Liver (tissue), 8 donors: ENCODE measurements at regions not wholly inside any gene's neighbourhood (a gene's known extent, or its start where the extent isn't known, plus 50 kb on each side); places are given as distances from the start of the nearest gene placed in this dataset.

Source experiments
- DNase-seq: peaks from one replicate; pipeline ENCODE4 v3.0.0-alpha.2; 2017; ENCODE audit warnings: low spot score
- H3K27ac ChIP-seq, 2 donors: one replicate each; pipeline ENCODE4 v1.7.0; 2013; ENCODE audit warnings: inconsistent platforms in 2 of 2, low read length in 2 of 2, control low read depth in 1 of 2, low read depth in 1 of 2, mild to moderate bottlenecking in 1 of 2
- H3K27me3 ChIP-seq, 4 donors: one replicate each; pipeline versions ENCODE4 v1.6.1 to v1.7.0; 2013; ENCODE audit warnings: low read length in 3 of 4, inconsistent platforms in 1 of 4, mild to moderate bottlenecking in 1 of 4, moderate library complexity in 1 of 4; ENCODE audit not compliant: control insufficient read depth in 4 of 4, insufficient read depth in 4 of 4
- H3K36me3 ChIP-seq, 4 donors: one replicate each; pipeline versions ENCODE4 v1.6.1 to v1.7.0; 2013; ENCODE audit warnings: low read length in 3 of 4, mild to moderate bottlenecking in 3 of 4, low read depth in 1 of 4, moderate library complexity in 1 of 4; ENCODE audit not compliant: control insufficient read depth in 4 of 4, insufficient read depth in 3 of 4
- H3K4me1 ChIP-seq, 4 donors: one replicate each; pipeline versions ENCODE4 v1.6.1 to v1.7.0; 2013; ENCODE audit warnings: low read length in 3 of 4, mild to moderate bottlenecking in 3 of 4, moderate library complexity in 1 of 4; ENCODE audit not compliant: control insufficient read depth in 4 of 4, insufficient read depth in 4 of 4
- H3K4me3 ChIP-seq, 3 donors: one replicate each; pipeline versions ENCODE4 v1.6.1 to v1.7.0; 2013; ENCODE audit warnings: low read length in 3 of 3, control low read depth in 1 of 3, low read depth in 1 of 3, mild to moderate bottlenecking in 1 of 3
- H3K9ac ChIP-seq, 2 donors: one replicate each; pipeline ENCODE4 v1.7.0; 2013; ENCODE audit warnings: low read length in 2 of 2, mild to moderate bottlenecking in 2 of 2, moderate library complexity in 2 of 2, control low read depth in 1 of 2, low read depth in 1 of 2
- H3K9me3 ChIP-seq, 4 donors: one replicate each; pipeline versions ENCODE4 v1.6.1 to v1.7.0; 2013; ENCODE audit warnings: low read length in 3 of 4; ENCODE audit not compliant: control insufficient read depth in 4 of 4
- CTCF ChIP-seq: fragments of 150-350 bp; IDR thresholded peaks from 2 replicates; pipeline ENCODE4 v1.5.1; 2017; ENCODE audit warnings: improper control_type of control experiment, low read depth, low read length; ENCODE audit not compliant: missing input control
- EGR1 ChIP-seq, 2 donors: IDR thresholded peaks; 2 replicates each; pipeline ENCODE4 v1.6.1; 2016 to 2018; ENCODE audit warnings: antibody characterized with exemption in 2 of 2, low read depth in 2 of 2
- FOXA1 ChIP-seq: IDR thresholded peaks from 2 replicates; pipeline ENCODE4 v1.6.1; 2016; ENCODE audit warnings: antibody characterized with exemption
- FOXA2 ChIP-seq: IDR thresholded peaks from 2 replicates; pipeline ENCODE4 v1.6.1; 2016; ENCODE audit warnings: antibody characterized with exemption
- GABPA ChIP-seq, 2 donors: IDR thresholded peaks in 1 of 2; conservative IDR thresholded peaks in 1 of 2; 2 replicates each; pipeline ENCODE4 v1.6.1; 2016; ENCODE audit warnings: antibody characterized with exemption in 2 of 2, mild to moderate bottlenecking in 1 of 2, moderate library complexity in 1 of 2
- HNF4A ChIP-seq, 2 donors: conservative IDR thresholded peaks; 2 replicates each; pipeline ENCODE4 v1.6.1; 2016; ENCODE audit warnings: antibody characterized with exemption in 2 of 2, mild to moderate bottlenecking in 2 of 2
- HNF4G ChIP-seq: IDR thresholded peaks from 2 replicates; pipeline ENCODE4 v1.6.1; 2016; ENCODE audit warnings: antibody characterized with exemption
- JUND ChIP-seq, 2 donors: IDR thresholded peaks; 2 replicates each; pipeline ENCODE4 v1.6.1; 2016; ENCODE audit warnings: antibody characterized with exemption in 2 of 2
- MAX ChIP-seq: IDR thresholded peaks from 2 replicates; pipeline ENCODE4 v1.6.1; 2016; ENCODE audit warnings: antibody characterized with exemption
- NR2F2 ChIP-seq: IDR thresholded peaks from 2 replicates; pipeline ENCODE4 v1.6.1; 2016; ENCODE audit warnings: antibody characterized with exemption
- RAD21 ChIP-seq, 2 donors: IDR thresholded peaks; 2 replicates each; pipeline ENCODE4 v1.6.1; 2016; ENCODE audit warnings: antibody characterized with exemption in 2 of 2, mild to moderate bottlenecking in 2 of 2
- REST ChIP-seq: IDR thresholded peaks from 2 replicates; pipeline ENCODE4 v1.6.1; 2016; ENCODE audit warnings: antibody characterized with exemption, mild to moderate bottlenecking
- RXRA ChIP-seq, 2 donors: IDR thresholded peaks; 2 replicates each; pipeline ENCODE4 v1.6.1; 2017 to 2018; ENCODE audit warnings: antibody characterized with exemption in 2 of 2, mild to moderate bottlenecking in 1 of 2
- SP1 ChIP-seq: IDR thresholded peaks from 2 replicates; pipeline ENCODE4 v1.6.1; 2018; ENCODE audit warnings: antibody characterized with exemption, mild to moderate bottlenecking
- YY1 ChIP-seq: IDR thresholded peaks from 2 replicates; pipeline ENCODE4 v1.6.1; 2016; ENCODE audit warnings: antibody characterized with exemption, mild to moderate bottlenecking
- ZBTB33 ChIP-seq: IDR thresholded peaks from 2 replicates; pipeline ENCODE4 v1.6.1; 2016; ENCODE audit warnings: antibody characterized with exemption
- WGBS: extraction: QIAGEN DNeasy Blood & Tissue Kit; methylation state at CpG from one replicate; pipeline ENCODE4 v1.1.7; 2013; 5-methylcytosine and 5-hydroxymethylcytosine counted together
- donor health status: healthy.
- donor health status: healthy.
- donor health status: healthy.
- donor health status: healthy.
- donor health status: healthy.

- TF ChIP-seq CTCF (no peak), GABPA (IDR thresholded peaks at IDR 0.05 in 1 of 2, conservative IDR thresholded peaks at IDR 0.05 in 1 of 2) (no peak), FOXA2 (no peak), NR2F2 (no peak), JUND (IDR thresholded peaks at IDR 0.05) (no peak)
Observed at GRCh38 chr15:95718441-95718840, 612.1 kb upstream of the NR2F2 start (continued).

GRCh38 chr15:95724908-95725633 lies 605.4 kb upstream of the NR2F2 start:
- H3K9ac ChIP-seq: no peak overlapping the region
- H3K27me3 ChIP-seq: no peaks in the 10 kb centered on the region
- TF ChIP-seq RXRA (IDR thresholded peaks at IDR 0.05) (peak in 1 of 2 donors; percentile 46), FOXA1 (no peak), ZBTB33 (peak; percentile 12), HNF4A (conservative IDR thresholded peaks at IDR 0.05) (peak; percentile 5 to 54), RAD21 (IDR thresholded peaks at IDR 0.05) (peak in 1 of 2 donors; percentile 12), JUND (IDR thresholded peaks at IDR 0.05) (peak in 1 of 2 donors; percentile 29), HNF4G (no peak)
- 47% methylated on average over 3 of the region's 3 CpGs for WGBS
- no peaks in the 10 kb centered on the region for H3K9me3 ChIP-seq
- H3K27ac ChIP-seq: peak overlapping the region; percentile 39 to 84
- peaks cover 0 to 22% (median 3%) of the 10 kb centered on the region in 4 donors for H3K4me1 ChIP-seq
- peak overlapping the region in 1 of 3 donors; percentile 8 for H3K4me3 ChIP-seq
- no peaks in the 10 kb centered on the region for H3K36me3 ChIP-seq
- DNase-seq: no peak

- Histone ChIP-seq H3K4me1 (peaks cover 0 to 22% (median 3%) of the 10 kb centered on the region in 4 donors), H3K9me3 (no peaks in the 10 kb centered on the region), H3K27me3 (no peaks in the 10 kb centered on the region), H3K36me3 (no peaks in the 10 kb centered on the region), H3K4me3 (no peak overlapping the region), H3K27ac (no peak overlapping the region), H3K9ac (no peak overlapping the region)
- WGBS: 88% methylated on average over 4 of the region's 4 CpGs
- no peak for DNase-seq
- TF ChIP-seq MAX (no peak), FOXA2 (no peak), NR2F2 (no peak), GABPA (IDR thresholded peaks at IDR 0.05 in 1 of 2, conservative IDR thresholded peaks at IDR 0.05 in 1 of 2) (no peak), FOXA1 (no peak), RAD21 (IDR thresholded peaks at IDR 0.05) (no peak), ZBTB33 (no peak), SP1 (no peak), REST (no peak), HNF4A (conservative IDR thresholded peaks at IDR 0.05) (no peak), JUND (IDR thresholded peaks at IDR 0.05) (no peak), YY1 (no peak), CTCF (no peak), RXRA (IDR thresholded peaks at IDR 0.05) (no peak), EGR1 (IDR thresholded peaks at IDR 0.05; ENCODE audit: low read depth in 2 of 2) (no peak), HNF4G (no peak)
Observed at GRCh38 chr15:95726891-95727290, 603.6 kb upstream of the NR2F2 start.
